ENCODE measurements at regions not wholly inside any gene's neighbourhood (a gene's known extent, or its start where the extent isn't known, plus 50 kb on each side); places are given as distances from the start of the nearest gene placed in this dataset.
"Not testable (repeated sequence)": the region's sequence is repeated elsewhere in the genome, so short reads cannot be mapped to it uniquely, and the experiment has no call there.

- not testable (repeated sequence) for TF ChIP-seq FOXM1, BHLHE40 (IDR thresholded peaks at IDR 0.05; ENCODE audit: borderline replicate concordance)
Measured at GRCh38 chr1:161453950-161454864, 51.0 kb upstream of the FCGR2A start.

Measured in HEK293T (cell line).